ENCODE measurements at regions not wholly inside any gene's neighbourhood (a gene's known extent, or its start where the extent isn't known, plus 50 kb on each side); places are given as distances from the start of the nearest gene placed in this dataset.
"Not testable (repeated sequence)": the region's sequence is repeated elsewhere in the genome, so short reads cannot be mapped to it uniquely, and the experiment has no call there.

GRCh38 chr5:27124590-27124989 is 86.2 kb upstream of the CDH9 start:
- WGBS: 37% methylated on average over 3 of the region's 3 CpGs
- intact Hi-C loops (cut with DNase I): no loop called here

DNA sequence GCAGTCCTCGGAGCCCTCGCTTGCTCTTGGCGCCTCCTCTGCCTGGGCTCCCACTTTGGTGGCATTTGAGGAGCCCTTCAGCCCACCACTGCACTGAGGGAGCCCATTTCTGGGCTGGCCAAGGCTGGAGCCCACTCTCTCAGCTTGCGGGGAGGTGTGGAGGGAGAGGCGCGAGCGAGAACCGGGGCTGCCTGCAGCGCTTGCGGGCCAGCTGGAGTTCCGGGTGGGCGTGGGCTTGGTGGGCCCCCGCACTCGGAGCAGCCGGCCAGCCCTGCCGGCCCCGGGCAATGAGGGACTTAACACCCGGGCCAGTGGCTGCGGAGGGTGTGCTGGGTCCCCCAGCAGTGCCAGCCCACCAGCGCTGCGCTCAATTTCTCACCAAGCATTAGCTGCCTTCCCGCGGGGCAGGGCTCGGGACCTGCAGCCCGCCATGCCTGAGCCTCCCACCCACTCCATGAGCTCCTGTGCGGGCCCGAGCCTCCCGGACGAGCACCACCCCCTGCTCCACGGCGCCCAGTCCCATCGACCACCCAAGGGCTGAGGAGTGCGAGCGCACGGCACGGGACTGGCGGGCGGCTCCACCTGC is 81.4 kb upstream of the CDH9 start:
- H3K27ac ChIP-seq; H3K27me3 ChIP-seq (replicated peaks; ENCODE audit: insufficient read depth); H3K9me3 ChIP-seq; H3K36me3 ChIP-seq; H3K4me1 ChIP-seq (replicated peaks); H3K4me3 ChIP-seq; intact Hi-C loops (cut with DNase I); DNase-seq (ENCODE audit: low spot score): not testable (repeated sequence)
- WGBS: 96% methylated on average over 15 of the region's 38 CpGs

More at GRCh38 chr5:27124590-27124989, 86.2 kb upstream of the CDH9 start:
- no peaks in the 10 kb centered on the region for H3K9me3 ChIP-seq
- no peak overlapping the region for H3K4me3 ChIP-seq
- H3K4me1 ChIP-seq (replicated peaks): no peaks in the 10 kb centered on the region
- H3K27ac ChIP-seq: no peak overlapping the region
- no peaks in the 10 kb centered on the region for H3K27me3 ChIP-seq (replicated peaks; ENCODE audit: insufficient read depth)
- H3K36me3 ChIP-seq: no peaks in the 10 kb centered on the region
- TF ChIP-seq POLR2A (IDR thresholded peaks at IDR 0.05) (no peak), CTCF (IDR thresholded peaks at IDR 0.05) (peak in 1 of 4 experiments; percentile 13), POLR2AphosphoS5 (IDR thresholded peaks at IDR 0.05) (no peak)
- DNase-seq (ENCODE audit: low spot score): no peak

- H3K27me3 ChIP-seq (replicated peaks; ENCODE audit: insufficient read depth): no peaks in the 10 kb centered on the region
- no peak overlapping the region for H3K4me3 ChIP-seq
- no peak for DNase-seq (ENCODE audit: low spot score)
- H3K4me1 ChIP-seq (replicated peaks): no peaks in the 10 kb centered on the region
- H3K9me3 ChIP-seq: no peaks in the 10 kb centered on the region
- 50% methylated on average over 2 of the region's 2 CpGs for WGBS
- H3K27ac ChIP-seq: no peak overlapping the region
- no peak for TF ChIP-seq CTCF (IDR thresholded peaks at IDR 0.05)
- no peak for TF ChIP-seq POLR2AphosphoS5 (IDR thresholded peaks at IDR 0.05)
- TF ChIP-seq POLR2A (IDR thresholded peaks at IDR 0.05): no peak
- intact Hi-C loops (cut with DNase I): no loop called here
- H3K36me3 ChIP-seq: no peaks in the 10 kb centered on the region
These were observed 65.1 kb upstream of the CDH9 start for GRCh38 chr5:27103486-27103885.

DNA sequence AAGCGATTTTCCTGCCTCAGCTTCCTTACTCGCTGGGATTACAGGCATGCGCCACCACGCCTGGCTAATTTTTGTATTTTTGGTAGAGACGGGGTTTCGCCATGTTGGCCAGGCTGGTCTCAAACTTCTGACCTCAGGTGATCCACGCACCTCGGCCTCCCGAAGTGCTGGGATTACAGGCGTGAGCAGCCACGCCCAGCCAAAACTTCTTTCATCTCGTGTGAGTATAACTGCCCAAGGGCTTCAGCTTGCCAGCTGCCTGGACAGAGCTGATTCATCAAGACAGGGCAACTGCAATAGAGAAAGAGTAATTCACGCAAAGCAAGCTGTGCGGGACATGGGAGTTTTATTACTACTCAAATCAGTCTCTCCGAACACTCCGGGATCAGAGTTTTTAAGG is 57.4 kb upstream of the CDH9 start:
- not testable (repeated sequence) for H3K27ac ChIP-seq

DNA sequence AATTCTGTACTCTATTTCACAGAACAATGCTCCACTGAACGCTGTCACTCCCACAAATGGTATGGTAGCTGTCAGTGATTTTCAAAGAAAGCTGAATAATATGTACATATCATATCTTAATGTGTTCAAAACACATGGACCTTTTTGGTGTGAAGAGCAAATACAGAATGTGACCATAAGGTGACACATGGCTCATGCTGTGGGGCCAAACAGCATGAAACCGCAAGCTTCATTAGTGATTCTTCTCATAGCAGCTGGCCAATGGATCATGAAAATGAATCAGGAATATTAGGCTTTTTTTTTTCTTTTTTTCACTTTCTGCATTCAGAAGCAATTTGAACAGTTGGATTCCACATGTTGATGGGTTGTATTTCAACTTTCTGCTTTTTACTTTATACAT is 54.9 kb upstream of the CDH9 start:
- no peak for DNase-seq (ENCODE audit: low spot score)
- Histone ChIP-seq H3K27ac (no peak overlapping the region), H3K4me3 (no peak overlapping the region), H3K4me1 (replicated peaks) (no peaks in the 10 kb centered on the region), H3K27me3 (replicated peaks; ENCODE audit: insufficient read depth) (no peaks in the 10 kb centered on the region), H3K36me3 (no peaks in the 10 kb centered on the region), H3K9me3 (no peaks in the 10 kb centered on the region)
- TF ChIP-seq POLR2A (IDR thresholded peaks at IDR 0.05) (no peak), CTCF (IDR thresholded peaks at IDR 0.05) (no peak), POLR2AphosphoS5 (IDR thresholded peaks at IDR 0.05) (no peak)
- intact Hi-C loops (cut with DNase I): no loop called here
- WGBS: 91% methylated on average over 2 of the region's 2 CpGs

More for the DNA sequence above, 57.4 kb upstream of the CDH9 start:
- intact Hi-C loops (cut with DNase I); H3K9me3 ChIP-seq; H3K36me3 ChIP-seq; H3K27me3 ChIP-seq (replicated peaks; ENCODE audit: insufficient read depth); H3K4me1 ChIP-seq (replicated peaks); H3K4me3 ChIP-seq; DNase-seq (ENCODE audit: low spot score): not testable (repeated sequence)
- WGBS: 95% methylated on average over 16 of the region's 16 CpGs

GRCh38 chr5:27091858-27092257 is 53.5 kb upstream of the CDH9 start:
- no peak for DNase-seq (ENCODE audit: low spot score)
- intact Hi-C loops (cut with DNase I): no loop called here
- no peak for TF ChIP-seq CTCF (IDR thresholded peaks at IDR 0.05)
- no peak for TF ChIP-seq POLR2A (IDR thresholded peaks at IDR 0.05)
- no peak for TF ChIP-seq POLR2AphosphoS5 (IDR thresholded peaks at IDR 0.05)

DNA sequence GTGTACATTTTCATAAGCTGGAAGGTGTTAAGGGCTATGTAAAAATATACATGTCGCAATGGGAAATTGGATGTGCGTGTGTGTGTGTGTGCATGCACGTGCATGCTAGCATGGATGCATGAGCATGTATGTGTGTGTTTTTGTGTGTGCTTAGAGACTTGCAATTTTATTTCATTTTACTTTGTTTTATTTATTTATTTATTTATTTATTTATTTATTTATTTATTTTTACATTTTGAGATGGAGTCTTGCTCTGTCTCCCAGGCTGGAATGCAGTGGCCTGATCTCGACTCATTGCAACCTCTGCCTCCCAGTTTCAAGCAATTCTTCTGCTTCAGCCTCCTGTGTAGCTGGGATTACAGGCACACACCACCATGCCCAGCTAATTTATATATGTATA is 50.4 kb upstream of the CDH9 start:
- H3K4me3 ChIP-seq; intact Hi-C loops (cut with DNase I); H3K27me3 ChIP-seq (replicated peaks; ENCODE audit: insufficient read depth); H3K9me3 ChIP-seq; DNase-seq (ENCODE audit: low spot score); H3K4me1 ChIP-seq (replicated peaks); H3K36me3 ChIP-seq; H3K27ac ChIP-seq: not testable (repeated sequence)
- WGBS: 98% methylated on average over 4 of the region's 4 CpGs

More at GRCh38 chr5:27091858-27092257, 53.5 kb upstream of the CDH9 start:
- Histone ChIP-seq H3K9me3 (no peaks in the 10 kb centered on the region), H3K4me1 (replicated peaks) (no peaks in the 10 kb centered on the region), H3K27me3 (replicated peaks; ENCODE audit: insufficient read depth) (no peaks in the 10 kb centered on the region), H3K4me3 (no peak overlapping the region), H3K36me3 (no peaks in the 10 kb centered on the region), H3K27ac (no peak overlapping the region)
- WGBS: 95% methylated on average over 1 of the region's 1 CpG

Measured in prostate gland (tissue), 2 donors.